ENCODE measurements at regions not wholly inside any gene's neighbourhood (a gene's known extent, or its start where the extent isn't known, plus 50 kb on each side); places are given as distances from the start of the nearest gene placed in this dataset.

DNA sequence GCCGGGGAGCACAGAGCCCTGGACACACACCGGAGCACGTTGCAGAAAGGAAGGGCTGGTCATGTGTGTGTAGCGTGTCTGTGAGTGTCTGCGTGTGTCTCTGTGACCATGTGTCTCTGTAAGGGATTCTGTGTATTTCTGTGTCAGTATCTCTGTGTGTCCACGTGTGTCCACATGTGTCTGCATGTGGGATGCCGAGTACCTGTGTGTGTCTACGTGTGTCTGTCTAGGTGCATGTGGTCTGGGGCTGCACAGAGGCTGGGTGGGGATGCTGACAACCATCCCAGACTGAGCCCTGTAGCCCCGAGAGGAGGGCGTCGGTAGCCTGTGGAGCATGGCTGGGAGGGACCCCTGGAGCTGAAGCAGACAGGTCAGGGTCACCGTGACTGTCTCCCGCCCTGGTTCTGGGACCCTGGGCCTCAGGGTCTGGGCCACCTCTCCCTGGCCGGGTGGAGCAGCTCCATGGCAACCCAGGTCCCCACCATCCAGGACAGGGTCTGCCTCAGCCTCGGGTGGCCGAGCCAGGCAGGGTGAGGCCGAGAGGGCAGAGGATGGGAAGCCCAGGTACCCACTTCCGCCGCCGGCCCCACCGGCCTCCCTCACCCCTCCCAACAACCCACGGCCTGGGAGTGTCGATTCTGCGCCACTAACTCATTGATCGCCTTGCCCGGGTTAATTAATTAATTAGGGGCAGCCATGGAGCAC is 122.7 kb downstream of the FAM53A start:
- H3K4me1 Mint-ChIP-seq = no peaks in the 10 kb centered on the region
- H3K36me3 Mint-ChIP-seq (ENCODE audit: low read depth) = no peaks in the 10 kb centered on the region
- no peak for TF ChIP-seq CTCF (conservative IDR thresholded peaks at IDR 0.05)
- H3K27me3 Mint-ChIP-seq (ENCODE audit: low read depth) = peaks cover 16% of the 10 kb centered on the region
- DNase-seq (ENCODE audit: low read depth, low spot score) = no peak
- H3K4me3 Mint-ChIP-seq = no peak overlapping the region
- no peaks in the 10 kb centered on the region for H3K9me3 Mint-ChIP-seq
- no peak overlapping the region for H3K27ac Mint-ChIP-seq (ENCODE audit: unreplicated experiment)

DNA sequence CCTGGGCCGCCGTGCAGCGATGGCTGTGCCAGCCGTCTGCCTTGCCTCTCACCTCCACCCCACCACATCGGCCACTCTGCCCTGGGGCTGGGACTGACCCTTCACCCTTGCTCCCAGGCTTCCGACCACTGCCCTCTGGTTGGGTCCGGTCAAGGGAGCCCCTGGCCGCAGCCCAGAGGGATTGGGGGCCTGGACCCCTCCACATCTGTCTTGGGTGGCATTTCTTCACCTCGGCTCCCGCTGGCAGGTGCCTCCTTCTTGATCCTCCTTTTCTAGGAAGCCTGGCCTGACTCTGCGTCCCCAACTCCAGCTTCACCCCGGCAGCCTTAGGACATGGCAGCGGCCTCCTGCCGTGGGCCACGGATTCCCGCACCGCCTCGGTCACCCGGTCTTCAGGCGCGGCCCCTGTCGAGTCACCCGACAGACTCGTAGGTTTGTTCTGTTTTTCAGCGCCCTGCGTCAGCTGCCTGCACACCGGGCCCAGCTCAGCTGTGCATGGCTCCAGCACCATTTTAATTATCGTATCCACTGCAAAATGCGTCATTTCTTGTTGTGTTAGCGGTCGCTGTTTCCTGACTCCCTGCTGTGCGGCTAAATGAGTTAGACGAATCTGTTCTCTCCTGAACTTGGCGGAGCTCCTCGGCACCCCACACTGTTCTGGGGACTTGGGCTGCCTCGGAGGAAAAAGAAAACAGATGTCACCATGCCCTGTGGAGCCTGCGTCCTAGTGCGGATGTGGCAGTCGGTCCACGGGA is 124.0 kb downstream of the FAM53A start:
- DNase-seq (ENCODE audit: low read depth, low spot score) = no peak
- no peaks in the 10 kb centered on the region for H3K9me3 Mint-ChIP-seq
- H3K36me3 Mint-ChIP-seq (ENCODE audit: low read depth) = no peaks in the 10 kb centered on the region
- peaks cover 25% of the 10 kb centered on the region for H3K27me3 Mint-ChIP-seq (ENCODE audit: low read depth)
- H3K4me1 Mint-ChIP-seq = no peaks in the 10 kb centered on the region
- no peak overlapping the region for H3K27ac Mint-ChIP-seq (ENCODE audit: unreplicated experiment)
- no peak overlapping the region for H3K4me3 Mint-ChIP-seq
- TF ChIP-seq CTCF (conservative IDR thresholded peaks at IDR 0.05) = no peak

- no peak overlapping the region for H3K27ac Mint-ChIP-seq (ENCODE audit: unreplicated experiment)
- H3K27me3 Mint-ChIP-seq (ENCODE audit: low read depth) = peaks cover 27% of the 10 kb centered on the region
- no peaks in the 10 kb centered on the region for H3K4me1 Mint-ChIP-seq
- no peak for TF ChIP-seq CTCF (conservative IDR thresholded peaks at IDR 0.05)
- H3K36me3 Mint-ChIP-seq (ENCODE audit: low read depth) = no peaks in the 10 kb centered on the region
- no peak overlapping the region for H3K4me3 Mint-ChIP-seq
- no peaks in the 10 kb centered on the region for H3K9me3 Mint-ChIP-seq
- DNase-seq (ENCODE audit: low read depth, low spot score) = no peak
These were observed 125.9 kb downstream of the FAM53A start for GRCh38 chr4:1558205-1558604.

GRCh38 chr4:1557221-1557597 is 126.9 kb downstream of the FAM53A start:
- H3K9me3 Mint-ChIP-seq = no peaks in the 10 kb centered on the region
- no peaks in the 10 kb centered on the region for H3K36me3 Mint-ChIP-seq (ENCODE audit: low read depth)
- no peak for DNase-seq (ENCODE audit: low read depth, low spot score)
- no peaks in the 10 kb centered on the region for H3K4me1 Mint-ChIP-seq
- no peak for TF ChIP-seq CTCF (conservative IDR thresholded peaks at IDR 0.05)
- no peak overlapping the region for H3K27ac Mint-ChIP-seq (ENCODE audit: unreplicated experiment)
- no peak overlapping the region for H3K4me3 Mint-ChIP-seq
- H3K27me3 Mint-ChIP-seq (ENCODE audit: low read depth) = peaks cover 27% of the 10 kb centered on the region

GRCh38 chr4:1556541-1557220 is 127.4 kb downstream of the FAM53A start:
- Mint-ChIP-seq H3K4me3 (no peak overlapping the region), H3K36me3 (ENCODE audit: low read depth) (no peaks in the 10 kb centered on the region), H3K4me1 (no peaks in the 10 kb centered on the region), H3K9me3 (no peaks in the 10 kb centered on the region), H3K27ac (ENCODE audit: unreplicated experiment) (no peak overlapping the region), H3K27me3 (ENCODE audit: low read depth) (peaks cover 27% of the 10 kb centered on the region)
- no peak for DNase-seq (ENCODE audit: low read depth, low spot score)
- no peak for TF ChIP-seq CTCF (conservative IDR thresholded peaks at IDR 0.05)

Data from neural crest cell (in vitro differentiated cells).